GM19193 (cell line): ENCODE measurements at regions not wholly inside any gene's neighbourhood (a gene's known extent, or its start where the extent isn't known, plus 50 kb on each side); places are given as distances from the start of the nearest gene placed in this dataset.

ENCODE experiments used
- POLR2A ChIP-seq: IDR thresholded peaks from 4 replicates; pipeline ENCODE4 v1.6.1; 2011; ENCODE audit not compliant: insufficient read depth, insufficient read length; ENCODE audit errors: extremely low read depth

GRCh38 chr3:81270603-81271379, 490.7 kb downstream of the GBE1 start:
- no peak for TF ChIP-seq POLR2A

- TF ChIP-seq POLR2A = no peak
Observed at GRCh38 chr3:81268526-81268925, 492.9 kb downstream of the GBE1 start.

- TF ChIP-seq POLR2A = no peak
Observed at GRCh38 chr3:81261996-81262395, 499.4 kb downstream of the GBE1 start.

DNA sequence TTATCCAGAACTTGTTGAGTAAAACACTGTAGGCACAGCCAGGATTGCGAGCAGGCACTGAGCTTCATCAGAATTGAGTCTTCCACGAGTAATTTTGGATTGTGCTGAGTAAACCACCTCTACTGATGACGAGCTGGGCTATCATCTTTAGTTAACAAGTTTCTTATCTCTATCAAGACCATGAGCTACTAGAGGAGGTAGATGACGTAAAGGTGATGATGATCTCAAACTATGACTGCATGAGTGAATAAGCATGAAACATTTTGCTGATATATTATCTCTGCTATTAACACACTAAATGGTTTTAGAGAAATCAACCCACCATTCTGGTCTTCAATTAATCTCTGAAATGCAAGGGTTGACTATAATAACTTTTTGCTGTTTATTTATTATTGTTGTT, 506.0 kb downstream of the GBE1 start:
- no peak for TF ChIP-seq POLR2A

GRCh38 chr3:81251096-81251495, 510.3 kb downstream of the GBE1 start:
- TF ChIP-seq POLR2A = no peak

DNA sequence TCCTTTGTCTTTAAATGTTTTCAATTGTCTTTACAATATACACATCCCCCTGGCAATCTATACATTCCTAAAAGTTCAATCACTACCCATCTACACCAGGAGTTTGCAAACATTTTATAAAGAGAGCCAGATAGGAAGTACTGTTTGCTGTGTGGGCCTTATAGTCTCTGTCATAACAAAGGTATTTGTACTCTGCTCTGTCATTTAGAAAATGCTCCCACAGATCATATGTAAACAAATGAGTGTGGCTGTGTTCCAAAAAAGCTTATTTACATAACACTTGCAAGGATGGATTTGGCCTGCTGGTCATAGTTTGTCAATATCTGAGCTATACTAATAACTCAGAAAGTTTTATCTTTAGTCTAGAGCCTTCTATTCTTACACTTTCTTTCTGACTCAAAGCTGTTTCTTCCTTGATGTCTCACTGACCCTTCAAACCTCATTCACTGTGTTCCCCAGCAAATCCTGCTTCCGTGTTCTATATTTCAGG, 511.9 kb downstream of the GBE1 start:
- no peak for TF ChIP-seq POLR2A

- TF ChIP-seq POLR2A = no peak
Observed at GRCh38 chr3:81245501-81245900, 515.9 kb downstream of the GBE1 start.

DNA sequence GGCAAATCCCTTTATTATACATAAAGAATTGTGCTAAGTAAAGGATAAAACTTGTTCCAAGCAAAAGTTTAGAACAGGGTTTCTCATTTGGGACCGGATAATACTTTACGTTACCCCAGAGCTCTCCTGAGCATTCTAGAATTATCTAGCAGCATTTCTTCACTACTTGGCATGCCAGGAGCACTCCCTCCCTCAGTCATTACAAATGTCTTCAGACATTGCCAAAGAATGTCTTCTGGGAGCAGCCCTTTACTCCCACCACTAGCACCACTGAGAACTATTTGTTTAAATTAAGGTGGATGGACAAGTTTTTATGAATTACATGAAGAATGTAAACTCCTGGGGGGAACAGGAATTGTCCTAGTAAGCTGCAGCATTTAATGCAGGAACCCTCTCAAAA, 516.4 kb downstream of the GBE1 start:
- no peak for TF ChIP-seq POLR2A

DNA sequence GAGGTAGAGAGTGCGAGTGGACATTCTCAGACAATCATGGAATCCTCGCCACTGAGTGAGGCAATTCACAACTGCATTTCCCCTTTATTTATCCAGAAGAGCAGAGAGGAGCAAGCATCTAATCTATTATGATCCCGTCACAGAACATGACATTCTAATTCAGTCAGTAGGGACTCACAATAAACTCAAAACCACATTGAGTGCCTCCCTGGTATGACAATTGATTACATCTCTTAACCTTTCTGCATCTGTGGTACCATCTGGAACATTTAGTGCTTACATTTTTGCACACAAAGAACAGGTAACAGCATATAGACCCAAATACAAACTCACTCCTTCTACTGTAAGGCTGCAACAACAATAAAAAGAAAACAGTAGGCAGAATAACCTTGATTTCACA, 517.2 kb downstream of the GBE1 start:
- TF ChIP-seq POLR2A = no peak

GRCh38 chr3:81242871-81243270, 518.6 kb downstream of the GBE1 start:
- TF ChIP-seq POLR2A = no peak

- no peak for TF ChIP-seq POLR2A
Observed at GRCh38 chr3:81237181-81237580, 524.3 kb downstream of the GBE1 start.

GRCh38 chr3:81218023-81218422, 543.4 kb downstream of the GBE1 start:
- no peak for TF ChIP-seq POLR2A

DNA sequence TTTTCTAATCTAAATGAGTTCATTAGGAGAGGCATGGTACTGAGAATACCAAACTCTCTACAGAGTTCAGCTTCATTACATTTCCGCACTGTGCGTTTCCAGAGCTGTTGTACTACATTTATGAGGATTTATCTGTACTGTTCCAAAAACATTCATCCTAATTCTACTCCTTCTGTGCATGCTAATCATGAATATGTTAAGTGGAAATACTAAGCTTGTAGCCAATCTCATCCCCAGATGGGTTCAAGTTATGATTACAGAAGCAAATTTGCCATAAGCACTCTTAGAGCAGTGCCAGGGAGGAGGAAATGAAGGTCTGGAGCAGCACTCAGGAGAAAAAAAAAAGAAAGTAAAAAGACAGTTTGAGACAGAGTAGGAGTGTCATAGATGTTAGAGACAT, 544.3 kb downstream of the GBE1 start:
- TF ChIP-seq POLR2A = no peak

DNA sequence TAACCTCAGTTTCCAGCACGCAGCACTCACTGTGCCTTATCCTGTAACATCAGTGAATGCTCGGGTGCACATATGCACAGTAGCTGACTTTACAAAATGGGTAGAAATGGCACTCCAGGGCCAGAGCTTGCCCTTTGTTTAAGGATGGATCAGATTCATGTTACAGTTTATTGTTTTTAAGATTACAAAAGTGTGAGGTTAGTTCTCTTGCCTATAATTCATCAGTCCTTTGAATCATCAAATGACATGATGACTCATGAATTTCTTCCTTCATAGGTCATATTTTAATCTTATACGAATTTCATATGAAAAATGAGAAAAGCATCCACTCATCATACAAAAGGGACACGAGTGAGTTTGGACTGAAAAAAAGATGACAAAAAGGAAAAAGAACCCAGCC, 545.3 kb downstream of the GBE1 start:
- no peak for TF ChIP-seq POLR2A

- no peak for TF ChIP-seq POLR2A
Observed at GRCh38 chr3:81214631-81215030, 546.8 kb downstream of the GBE1 start.

GRCh38 chr3:81199587-81199986, 561.9 kb downstream of the GBE1 start:
- TF ChIP-seq POLR2A = no peak

DNA sequence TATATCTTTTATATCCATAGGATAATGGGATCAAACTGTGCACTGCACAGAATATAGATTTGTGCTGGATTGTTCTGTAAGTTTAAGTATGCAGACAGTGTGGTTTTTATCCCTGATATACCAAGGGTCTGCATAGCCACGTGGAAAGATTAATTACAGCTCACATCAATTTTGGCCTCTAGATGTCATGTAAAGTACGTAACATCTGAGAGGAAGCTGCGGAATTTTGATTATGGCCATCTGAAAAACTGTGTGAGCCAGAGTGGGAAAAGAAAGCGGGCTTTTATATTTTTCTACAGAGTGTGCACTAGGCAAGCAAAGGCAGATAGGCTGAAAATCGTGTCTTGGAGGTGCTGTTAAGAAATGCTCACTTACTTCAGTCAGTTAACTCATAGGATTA, 562.7 kb downstream of the GBE1 start:
- TF ChIP-seq POLR2A = no peak
